ENCODE measurements at regions not wholly inside any gene's neighbourhood (a gene's known extent, or its start where the extent isn't known, plus 50 kb on each side); places are given as distances from the start of the nearest gene placed in this dataset.

- TF ChIP-seq POLR2A (IDR thresholded peaks at IDR 0.05; ENCODE audit: low read length), result no peak
- no peak for TF ChIP-seq GATA1 (IDR thresholded peaks at IDR 0.05; ENCODE audit: low read depth, low read length)
Measured at GRCh38 chr22:22384668-22385244, 123.8 kb downstream of the ZNF280B start.
